AG10803 (cell line): ENCODE measurements at regions not wholly inside any gene's neighbourhood (a gene's known extent, or its start where the extent isn't known, plus 50 kb on each side); places are given as distances from the start of the nearest gene placed in this dataset.

ENCODE experiments used
- DNase-seq: peaks from one replicate; pipeline ENCODE4 v3.0.0; 2010; ENCODE audit warnings: low read depth
- H3K4me3 ChIP-seq: 2 replicates; pipeline ENCODE4 v1.5.1; 2011; ENCODE audit warnings: mild to moderate bottlenecking, low read length, control low read depth
- CTCF ChIP-seq: conservative IDR thresholded peaks from 2 replicates; pipeline ENCODE4 v1.5.1; 2011; ENCODE audit warnings: mild to moderate bottlenecking, low read length, control low read depth, inconsistent platforms

GRCh38 chr4:52266537-52267137, 215.5 kb downstream of the SPATA18 start:
- TF ChIP-seq CTCF = no peak
- H3K4me3 ChIP-seq = no peak overlapping the region
- DNase-seq = no peak

GRCh38 chr4:52269761-52270160, 218.7 kb downstream of the SPATA18 start:
- H3K4me3 ChIP-seq = no peak overlapping the region
- DNase-seq = no peak
- no peak for TF ChIP-seq CTCF

GRCh38 chr4:52273885-52274284, 222.8 kb downstream of the SPATA18 start:
- H3K4me3 ChIP-seq = no peak overlapping the region
- DNase-seq = no peak
- TF ChIP-seq CTCF = no peak

- TF ChIP-seq CTCF = no peak
- no peak for DNase-seq
- H3K4me3 ChIP-seq = no peak overlapping the region
Observed at GRCh38 chr4:52288212-52288855, 237.2 kb downstream of the SPATA18 start.

- no peak overlapping the region for H3K4me3 ChIP-seq
- no peak for DNase-seq
- TF ChIP-seq CTCF = no peak
Observed at GRCh38 chr4:52290466-52290865, 239.4 kb downstream of the SPATA18 start.

- no peak for TF ChIP-seq CTCF
- H3K4me3 ChIP-seq = no peak overlapping the region
Observed at GRCh38 chr4:52292245-52292644, 241.1 kb downstream of the SPATA18 start.

GRCh38 chr4:52296341-52296740, 245.2 kb downstream of the SPATA18 start:
- DNase-seq = no peak
- no peak overlapping the region for H3K4me3 ChIP-seq
- no peak for TF ChIP-seq CTCF

More at GRCh38 chr4:52292245-52292644, 241.1 kb downstream of the SPATA18 start:
- no peak for DNase-seq
